Sigmoid colon (tissue), 4 donors: ENCODE measurements at regions not wholly inside any gene's neighbourhood (a gene's known extent, or its start where the extent isn't known, plus 50 kb on each side); places are given as distances from the start of the nearest gene placed in this dataset.

ENCODE experiments used
- CTCF ChIP-seq, 4 experiments: fragments of 450-650 bp in 3 of 4; fragments of 200-600 bp in 1 of 4; IDR thresholded peaks; one replicate each; pipeline ENCODE4 v1.5.1; 2016 to 2019; ENCODE audit warnings: antibody characterized with exemption in 4 of 4, mild to moderate bottlenecking in 3 of 4, moderate library complexity in 2 of 4
- POLR2A ChIP-seq, 2 donors: fragments of 450-650 bp; IDR thresholded peaks; one replicate each; pipeline ENCODE4 v1.6.1; 2016; ENCODE audit warnings: antibody characterized with exemption in 2 of 2, mild to moderate bottlenecking in 2 of 2, moderate library complexity in 2 of 2
- POLR2AphosphoS5 ChIP-seq, 4 donors: sonication (generic); formaldehyde crosslinking; IDR thresholded peaks; one replicate each; pipeline ENCODE4 v1.6.1; 2017; ENCODE audit warnings: antibody characterized with exemption in 4 of 4

- TF ChIP-seq POLR2AphosphoS5 (IDR thresholded peaks at IDR 0.05) (no peak), POLR2A (IDR thresholded peaks at IDR 0.05) (no peak), CTCF (IDR thresholded peaks at IDR 0.05) (no peak)
These were observed 1394.2 kb upstream of the DIAPH2 start for GRCh38 chrX:95290455-95290854.
